ENCODE measurements at regions not wholly inside any gene's neighbourhood (a gene's known extent, or its start where the extent isn't known, plus 50 kb on each side); places are given as distances from the start of the nearest gene placed in this dataset.

DNA sequence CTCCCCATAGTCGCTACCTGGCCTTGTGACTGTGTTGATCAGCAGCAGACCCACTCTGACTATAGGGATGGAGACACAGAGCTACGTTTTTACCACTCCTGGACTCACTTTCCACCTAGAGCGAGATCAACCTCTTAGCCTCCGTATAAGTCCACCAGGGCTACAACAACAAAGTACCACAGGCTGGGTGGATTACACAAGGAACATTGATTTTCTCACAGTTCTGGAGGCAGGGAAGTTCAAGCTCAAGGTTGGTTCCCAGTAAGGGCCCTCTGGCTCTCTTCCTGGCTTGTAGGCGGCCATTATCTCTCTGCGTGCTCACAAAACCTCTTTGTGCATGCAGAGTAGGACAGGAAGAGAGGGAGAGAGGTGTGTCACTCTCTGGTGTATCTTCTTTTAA, 330.4 kb upstream of the PROK2 start:
- Histone ChIP-seq H3K27me3 (no peaks in the 10 kb centered on the region), H3K9me3 (no peaks in the 10 kb centered on the region), H3K4me1 (peaks cover 15 to 25% of the 10 kb centered on the region in 2 donors), H3K4me3 (no peak overlapping the region), H3K27ac (peak overlapping the region in 3 of 4 donors; percentile 47 to 60 (median 54)), H3K36me3 (no peaks in the 10 kb centered on the region)
- TF ChIP-seq, protein P1, sequence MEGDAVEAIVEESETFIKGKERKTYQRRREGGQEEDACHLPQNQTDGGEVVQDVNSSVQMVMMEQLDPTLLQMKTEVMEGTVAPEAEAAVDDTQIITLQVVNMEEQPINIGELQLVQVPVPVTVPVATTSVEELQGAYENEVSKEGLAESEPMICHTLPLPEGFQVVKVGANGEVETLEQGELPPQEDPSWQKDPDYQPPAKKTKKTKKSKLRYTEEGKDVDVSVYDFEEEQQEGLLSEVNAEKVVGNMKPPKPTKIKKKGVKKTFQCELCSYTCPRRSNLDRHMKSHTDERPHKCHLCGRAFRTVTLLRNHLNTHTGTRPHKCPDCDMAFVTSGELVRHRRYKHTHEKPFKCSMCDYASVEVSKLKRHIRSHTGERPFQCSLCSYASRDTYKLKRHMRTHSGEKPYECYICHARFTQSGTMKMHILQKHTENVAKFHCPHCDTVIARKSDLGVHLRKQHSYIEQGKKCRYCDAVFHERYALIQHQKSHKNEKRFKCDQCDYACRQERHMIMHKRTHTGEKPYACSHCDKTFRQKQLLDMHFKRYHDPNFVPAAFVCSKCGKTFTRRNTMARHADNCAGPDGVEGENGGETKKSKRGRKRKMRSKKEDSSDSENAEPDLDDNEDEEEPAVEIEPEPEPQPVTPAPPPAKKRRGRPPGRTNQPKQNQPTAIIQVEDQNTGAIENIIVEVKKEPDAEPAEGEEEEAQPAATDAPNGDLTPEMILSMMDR (IDR thresholded peaks at IDR 0.05 in 4 of 5, conservative IDR thresholded peaks at IDR 0.05 in 1 of 5), result no peak
- no peak for TF ChIP-seq POLR2A (IDR thresholded peaks at IDR 0.05)
- in situ Hi-C loops (cut with MboI; ENCODE audit: low sequenced_read_pairs in 4 of 4) (no loop called here), intact Hi-C loops (cut with DNase I; ENCODE audit: low total_unique reads) (loop anchor here (1.0 kb wide), 1 partner anchor 9 kb away; no protein-coding TSS in a partner anchor)
- no peak for DNase-seq
- no peak for ATAC-seq

DNA sequence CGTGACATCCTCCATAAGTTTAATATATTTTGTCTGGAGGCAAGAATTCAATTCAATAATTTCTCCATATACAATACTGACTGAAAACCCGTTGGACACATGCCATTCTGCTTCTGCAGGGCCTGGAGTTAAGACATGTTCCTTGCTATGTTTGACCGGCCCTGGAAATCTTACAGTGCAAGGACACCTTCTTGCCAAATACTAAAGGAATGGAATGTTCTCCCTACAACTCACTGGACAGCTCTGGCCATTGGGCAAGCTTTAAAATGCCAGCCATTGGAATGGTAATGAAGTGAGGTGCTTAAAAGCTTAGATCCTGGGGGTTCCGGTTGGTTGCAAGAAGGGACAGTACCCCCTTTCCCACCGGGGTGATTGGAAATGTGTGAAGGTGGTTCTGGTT, 329.8 kb upstream of the PROK2 start:
- TF ChIP-seq, protein P1 (IDR thresholded peaks at IDR 0.05 in 4 of 5, conservative IDR thresholded peaks at IDR 0.05 in 1 of 5), result no peak
- TF ChIP-seq POLR2A (IDR thresholded peaks at IDR 0.05), result no peak
- Histone ChIP-seq H3K36me3 (no peaks in the 10 kb centered on the region), H3K4me1 (peaks cover 15 to 25% of the 10 kb centered on the region in 2 donors), H3K9me3 (no peaks in the 10 kb centered on the region), H3K27me3 (no peaks in the 10 kb centered on the region), H3K4me3 (no peak overlapping the region), H3K27ac (peak overlapping the region; percentile 47 to 62 (median 54))
- in situ Hi-C loops (cut with MboI; ENCODE audit: low sequenced_read_pairs in 4 of 4) (no loop called here), intact Hi-C loops (cut with DNase I; ENCODE audit: low total_unique reads) (loop anchor here (1.0 kb wide), 1 partner anchor 10 kb away; no protein-coding TSS in a partner anchor)
- peak; percentile 56 to 76 for DNase-seq
- ATAC-seq, result peak; percentile 94 to 97

DNA sequence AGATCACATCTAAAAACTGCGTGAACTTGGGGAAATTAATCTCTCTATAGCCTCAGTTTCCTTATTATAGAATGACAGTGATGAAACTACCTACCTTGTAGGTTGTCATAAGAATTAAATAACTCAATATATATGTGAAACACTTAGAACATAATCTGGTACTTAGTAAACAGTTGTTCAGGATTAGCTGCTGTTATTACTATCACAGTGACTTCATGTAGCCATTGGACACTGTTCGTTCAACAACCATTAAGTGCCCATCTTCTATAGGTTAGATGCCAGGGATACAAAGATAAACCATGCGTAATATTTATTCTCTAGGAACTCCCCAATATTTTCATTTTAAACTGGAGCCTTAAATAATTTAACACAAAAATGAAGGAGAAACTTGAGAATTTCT, 329.0 kb upstream of the PROK2 start:
- intact Hi-C loops (cut with DNase I; ENCODE audit: low total_unique reads), result loop anchor here (1.0 kb wide), 1 partner anchor 56 kb away; no protein-coding TSS in a partner anchor
- in situ Hi-C loops (cut with MboI; ENCODE audit: low sequenced_read_pairs in 4 of 4), result no loop called here

DNA sequence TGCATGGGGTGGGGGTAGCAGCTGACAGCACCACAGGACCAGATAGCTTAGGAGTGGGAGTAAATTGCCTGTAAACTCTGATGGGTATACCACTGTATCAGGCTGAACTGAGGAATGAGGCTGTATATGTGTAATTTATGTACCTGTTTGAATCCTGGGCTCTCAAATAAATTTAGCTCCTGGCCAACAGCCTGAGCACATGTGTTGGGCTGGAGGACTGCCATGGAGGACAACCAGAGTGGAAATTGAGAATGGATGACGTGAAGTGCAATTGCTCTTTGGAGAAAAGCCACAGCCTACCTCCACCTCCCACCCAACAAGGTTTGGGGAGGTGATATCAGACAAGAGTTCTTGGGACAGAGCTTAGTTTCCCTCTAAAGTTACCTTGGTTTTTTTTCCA, 328.6 kb upstream of the PROK2 start:
- DNase-seq (peak; percentile 22 to 61), ATAC-seq (peak; percentile 42 to 61)
- Histone ChIP-seq H3K27ac (peak overlapping the region; percentile 47 to 62 (median 54)), H3K9me3 (no peaks in the 10 kb centered on the region), H3K27me3 (no peaks in the 10 kb centered on the region), H3K4me1 (peaks cover 15 to 25% of the 10 kb centered on the region in 2 donors), H3K36me3 (no peaks in the 10 kb centered on the region), H3K4me3 (no peak overlapping the region)
- intact Hi-C loops (cut with DNase I; ENCODE audit: low total_unique reads), result loop anchor here (1.0 kb wide), 1 partner anchor 55 kb away; no protein-coding TSS in a partner anchor
- TF ChIP-seq, protein P1 (IDR thresholded peaks at IDR 0.05 in 4 of 5, conservative IDR thresholded peaks at IDR 0.05 in 1 of 5), result no peak
- TF ChIP-seq POLR2A (IDR thresholded peaks at IDR 0.05), result no peak
- in situ Hi-C loops (cut with MboI; ENCODE audit: low sequenced_read_pairs in 4 of 4), result no loop called here

More for the DNA sequence above, 329.0 kb upstream of the PROK2 start:
- Histone ChIP-seq H3K9me3 (no peaks in the 10 kb centered on the region), H3K27me3 (no peaks in the 10 kb centered on the region), H3K27ac (peak overlapping the region; percentile 47 to 62 (median 54)), H3K36me3 (no peaks in the 10 kb centered on the region), H3K4me1 (peaks cover 15 to 25% of the 10 kb centered on the region in 2 donors), H3K4me3 (no peak overlapping the region)
- peak; percentile 58 to 66 for ATAC-seq
- DNase-seq, result no peak
- TF ChIP-seq, protein P1 (IDR thresholded peaks at IDR 0.05 in 4 of 5, conservative IDR thresholded peaks at IDR 0.05 in 1 of 5), result no peak
- TF ChIP-seq POLR2A (IDR thresholded peaks at IDR 0.05), result no peak

DNA sequence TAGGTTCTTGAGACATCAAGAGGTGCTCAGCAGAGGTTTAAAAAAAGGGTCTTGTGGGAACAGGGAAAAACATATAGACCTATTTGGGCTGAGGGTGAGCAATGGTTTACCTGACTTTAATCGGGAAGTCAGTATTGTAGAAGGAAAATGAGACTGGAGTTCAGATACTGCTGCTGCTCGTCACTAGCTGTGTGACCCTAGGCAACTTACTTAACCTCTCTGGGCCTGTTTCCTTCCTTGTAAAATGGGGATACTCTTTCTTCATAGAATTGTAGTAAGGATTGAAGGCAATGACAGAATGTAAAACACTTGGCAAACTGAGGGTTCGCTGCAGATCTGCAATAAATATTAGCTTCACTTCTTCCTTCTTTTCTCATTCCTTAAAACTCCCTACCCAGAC, 327.5 kb upstream of the PROK2 start:
- DNase-seq (no peak), ATAC-seq (no peak)
- Histone ChIP-seq H3K27ac (no peak overlapping the region), H3K27me3 (no peaks in the 10 kb centered on the region), H3K4me3 (no peak overlapping the region), H3K36me3 (no peaks in the 10 kb centered on the region), H3K4me1 (peaks cover 15 to 25% of the 10 kb centered on the region in 2 donors), H3K9me3 (no peaks in the 10 kb centered on the region)
- in situ Hi-C loops (cut with MboI; ENCODE audit: low sequenced_read_pairs in 4 of 4), result no loop called here
- no peak for TF ChIP-seq POLR2A (IDR thresholded peaks at IDR 0.05)
- TF ChIP-seq, protein P1 (IDR thresholded peaks at IDR 0.05 in 4 of 5, conservative IDR thresholded peaks at IDR 0.05 in 1 of 5), result no peak
- intact Hi-C loops (cut with DNase I; ENCODE audit: low total_unique reads), result no loop called here

Data from gastrocnemius medialis (tissue), 4 donors.